Right atrium auricular region (tissue), 2 donors: ENCODE measurements at regions not wholly inside any gene's neighbourhood (a gene's known extent, or its start where the extent isn't known, plus 50 kb on each side); places are given as distances from the start of the nearest gene placed in this dataset.

Experiments used
- DNase-seq: peaks from one replicate; pipeline ENCODE4 v3.0.0-alpha.2; 2019; ENCODE audit warnings: low spot score
- H3K27ac ChIP-seq, 2 donors: fragments of 200-600 bp; sonication (generic); 1 replicate in 1 of 2; 2 replicates in 1 of 2; pipeline ENCODE4 v1.5.1; 2016 to 2019
- H3K27me3 ChIP-seq, 2 donors: fragments of 200-600 bp; sonication (generic); one replicate each; pipeline versions ENCODE4 v1.5.1 to v1.6.0; 2017 to 2019
- H3K36me3 ChIP-seq: fragments of 200-600 bp; sonication (generic); one replicate; pipeline ENCODE4 v1.5.1; 2016
- H3K4me1 ChIP-seq, 2 donors: fragments of 200-600 bp; sonication (generic); one replicate each; pipeline versions ENCODE4 v1.5.1 to v1.6.0; 2017 to 2019
- H3K4me3 ChIP-seq, 2 donors: fragments of 200-600 bp; sonication (generic); 1 replicate in 1 of 2; 2 replicates in 1 of 2; pipeline ENCODE4 v1.5.1; 2017 to 2019; ENCODE audit warnings: mild to moderate bottlenecking in 1 of 2, moderate library complexity in 1 of 2
- H3K9me3 ChIP-seq, 2 donors: fragments of 200-600 bp; sonication (generic); one replicate each; pipeline ENCODE4 v1.5.1; 2019
- TF ChIP-seq, protein P1 (sequence below), 2 donors: fragments of 200-600 bp; sonication (generic); IDR thresholded peaks; one replicate each; pipeline ENCODE4 v1.5.1; 2019; ENCODE audit warnings: antibody characterized with exemption in 2 of 2

DNA sequence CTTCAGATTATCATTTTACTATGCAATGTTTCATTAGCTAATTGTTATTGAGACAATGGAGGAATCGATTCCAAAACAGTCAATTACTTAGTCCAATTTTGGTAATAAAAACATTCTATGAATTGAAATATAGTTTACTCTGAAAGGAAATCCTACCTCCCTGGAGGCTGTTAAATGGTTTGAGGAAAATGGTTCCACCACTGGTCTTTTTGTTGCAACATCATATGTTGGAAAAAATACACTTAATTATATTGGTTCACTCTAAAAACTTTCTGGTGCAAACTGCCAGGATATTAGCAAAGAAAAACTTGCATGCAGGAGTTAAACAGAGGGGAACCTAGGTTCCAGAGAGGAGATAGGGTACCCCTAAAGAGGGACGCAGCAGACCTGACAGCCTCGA, 267.3 kb upstream of the LYZL1 start:
- peaks cover 0 to 5% of the 10 kb centered on the region in 2 donors for H3K9me3 ChIP-seq
- H3K27ac ChIP-seq, result no peak overlapping the region
- no peak overlapping the region for H3K4me3 ChIP-seq
- no peak for DNase-seq
- no peaks in the 10 kb centered on the region for H3K36me3 ChIP-seq
- no peaks in the 10 kb centered on the region for H3K27me3 ChIP-seq
- no peaks in the 10 kb centered on the region for H3K4me1 ChIP-seq
- TF ChIP-seq, protein P1, sequence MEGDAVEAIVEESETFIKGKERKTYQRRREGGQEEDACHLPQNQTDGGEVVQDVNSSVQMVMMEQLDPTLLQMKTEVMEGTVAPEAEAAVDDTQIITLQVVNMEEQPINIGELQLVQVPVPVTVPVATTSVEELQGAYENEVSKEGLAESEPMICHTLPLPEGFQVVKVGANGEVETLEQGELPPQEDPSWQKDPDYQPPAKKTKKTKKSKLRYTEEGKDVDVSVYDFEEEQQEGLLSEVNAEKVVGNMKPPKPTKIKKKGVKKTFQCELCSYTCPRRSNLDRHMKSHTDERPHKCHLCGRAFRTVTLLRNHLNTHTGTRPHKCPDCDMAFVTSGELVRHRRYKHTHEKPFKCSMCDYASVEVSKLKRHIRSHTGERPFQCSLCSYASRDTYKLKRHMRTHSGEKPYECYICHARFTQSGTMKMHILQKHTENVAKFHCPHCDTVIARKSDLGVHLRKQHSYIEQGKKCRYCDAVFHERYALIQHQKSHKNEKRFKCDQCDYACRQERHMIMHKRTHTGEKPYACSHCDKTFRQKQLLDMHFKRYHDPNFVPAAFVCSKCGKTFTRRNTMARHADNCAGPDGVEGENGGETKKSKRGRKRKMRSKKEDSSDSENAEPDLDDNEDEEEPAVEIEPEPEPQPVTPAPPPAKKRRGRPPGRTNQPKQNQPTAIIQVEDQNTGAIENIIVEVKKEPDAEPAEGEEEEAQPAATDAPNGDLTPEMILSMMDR (IDR thresholded peaks at IDR 0.05), result no peak

DNA sequence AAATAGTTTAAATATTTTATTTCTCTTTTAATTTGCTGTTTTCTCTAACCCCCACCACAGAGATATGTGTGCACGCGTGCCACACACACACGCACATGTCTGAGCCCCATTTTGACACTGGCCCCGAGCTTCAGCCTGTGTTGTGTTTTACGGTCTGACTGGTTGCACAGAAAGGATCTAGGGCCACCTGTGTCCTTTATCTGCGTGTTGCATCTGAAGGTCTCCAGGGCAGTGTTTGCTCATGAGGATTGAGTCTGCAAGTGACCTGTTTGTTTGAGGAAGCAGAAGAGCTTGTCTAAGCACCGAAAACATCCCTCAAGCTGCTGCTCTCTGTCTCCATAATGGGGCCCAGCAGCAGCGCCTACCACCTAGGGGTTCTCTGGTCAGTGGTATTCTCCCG, 266.4 kb upstream of the LYZL1 start:
- H3K9me3 ChIP-seq, result peaks cover 0 to under 1% of the 10 kb centered on the region in 2 donors
- TF ChIP-seq, protein P1 (IDR thresholded peaks at IDR 0.05), result no peak
- H3K4me1 ChIP-seq, result no peaks in the 10 kb centered on the region
- no peak for DNase-seq
- H3K4me3 ChIP-seq, result no peak overlapping the region
- no peak overlapping the region for H3K27ac ChIP-seq
- H3K27me3 ChIP-seq, result no peaks in the 10 kb centered on the region
- H3K36me3 ChIP-seq, result no peaks in the 10 kb centered on the region

DNA sequence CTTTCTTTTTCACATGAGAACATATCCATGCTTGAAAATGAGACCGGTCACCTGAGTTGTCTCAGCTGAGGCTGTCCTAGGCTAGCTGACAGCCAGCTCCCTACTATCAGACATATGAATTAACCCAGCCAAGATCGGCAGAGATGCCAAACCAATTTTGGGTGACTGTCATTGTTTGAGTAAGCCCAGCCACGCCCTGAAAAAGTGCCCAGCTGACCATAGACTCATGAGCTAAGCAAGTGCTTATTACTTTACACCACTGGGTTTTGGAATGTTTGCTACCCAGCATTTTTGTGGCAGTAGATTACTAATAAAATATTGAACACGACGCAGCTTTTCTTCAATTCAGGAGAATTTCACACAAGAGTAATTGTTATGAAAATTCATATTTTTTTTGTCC, 265.2 kb upstream of the LYZL1 start:
- Histone ChIP-seq H3K9me3 (no peaks in the 10 kb centered on the region), H3K27me3 (no peaks in the 10 kb centered on the region), H3K4me3 (no peak overlapping the region), H3K27ac (no peak overlapping the region), H3K4me1 (no peaks in the 10 kb centered on the region), H3K36me3 (no peaks in the 10 kb centered on the region)
- TF ChIP-seq, protein P1 (IDR thresholded peaks at IDR 0.05), result no peak
- no peak for DNase-seq

DNA sequence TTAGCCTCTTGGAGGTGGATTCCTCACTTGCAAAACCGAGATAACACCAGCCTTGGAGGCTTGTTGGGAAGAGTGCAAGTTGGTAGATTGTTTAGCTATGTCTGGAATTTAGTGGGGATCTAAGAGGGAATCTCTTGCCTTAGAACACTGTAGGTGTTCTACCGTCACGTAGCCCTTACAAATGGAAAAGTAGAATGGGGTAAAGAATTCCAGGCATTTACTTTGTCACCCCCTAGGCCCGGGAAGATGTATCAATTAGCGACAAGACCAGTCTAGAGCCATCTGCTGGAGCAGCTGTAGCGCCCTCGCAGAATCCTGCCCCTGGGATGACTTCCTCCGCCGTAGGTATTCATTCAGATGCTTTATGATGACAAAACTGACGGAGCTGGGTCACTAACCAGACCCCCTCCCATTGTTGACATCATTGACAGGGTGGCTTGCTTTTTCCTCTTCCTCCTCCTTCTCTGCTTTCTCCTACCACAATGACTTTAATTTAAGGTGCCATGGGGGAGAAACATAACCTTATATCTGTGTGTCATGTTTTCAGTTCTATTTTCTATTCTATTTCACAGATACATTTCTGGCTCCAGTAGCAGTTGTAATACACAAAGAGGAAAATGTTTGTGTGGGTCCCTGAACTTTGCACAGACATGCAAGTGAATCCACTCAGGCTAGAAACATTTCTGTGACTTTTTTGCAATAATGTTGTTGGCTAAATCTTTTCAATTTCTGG, 262.6 kb upstream of the LYZL1 start:
- Histone ChIP-seq H3K36me3 (no peaks in the 10 kb centered on the region), H3K4me1 (no peaks in the 10 kb centered on the region), H3K27me3 (no peaks in the 10 kb centered on the region), H3K9me3 (no peaks in the 10 kb centered on the region), H3K27ac (no peak overlapping the region), H3K4me3 (no peak overlapping the region)
- DNase-seq, result no peak
- TF ChIP-seq, protein P1 (IDR thresholded peaks at IDR 0.05), result no peak

DNA sequence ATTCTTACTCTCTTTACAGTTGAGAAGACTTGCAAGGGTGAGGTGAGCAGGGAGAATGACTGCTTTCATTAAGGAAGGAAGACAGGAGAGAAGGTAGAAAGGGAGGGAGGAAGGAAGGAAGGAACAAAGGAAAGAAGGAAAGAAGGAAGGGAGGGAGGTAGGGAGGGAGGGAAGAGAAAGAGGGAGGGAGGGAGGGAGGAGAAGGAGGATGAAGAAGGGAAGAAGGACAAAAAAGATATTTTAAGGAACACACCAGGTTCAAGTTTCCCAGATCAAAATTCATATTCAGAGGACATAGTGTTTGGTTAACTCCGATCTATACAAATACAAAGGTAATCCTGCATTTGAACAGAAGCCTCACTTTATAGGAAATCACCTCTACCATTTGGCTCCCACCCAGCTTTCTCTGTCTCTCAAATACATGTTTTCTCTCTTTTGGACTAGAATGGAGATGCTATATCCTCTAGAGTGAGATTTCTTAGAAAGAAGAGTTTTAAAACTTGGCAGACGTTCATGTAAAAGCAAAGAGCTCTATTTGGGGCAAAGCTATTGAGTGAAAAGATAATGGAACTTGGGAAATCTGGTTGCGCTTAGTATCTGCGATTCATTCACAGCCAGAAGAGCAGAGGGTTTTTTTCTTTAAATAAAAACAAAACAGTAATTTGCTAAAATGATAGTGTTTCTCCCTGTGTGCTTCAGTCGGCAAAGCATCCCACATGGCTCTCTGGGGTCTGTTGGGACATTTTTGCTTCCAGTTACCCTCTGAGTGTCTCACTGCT, 261.9 kb upstream of the LYZL1 start:
- no peaks in the 10 kb centered on the region for H3K36me3 ChIP-seq
- H3K27me3 ChIP-seq, result no peaks in the 10 kb centered on the region
- no peaks in the 10 kb centered on the region for H3K9me3 ChIP-seq
- no peak overlapping the region for H3K27ac ChIP-seq
- DNase-seq, result no peak
- H3K4me1 ChIP-seq, result no peaks in the 10 kb centered on the region
- TF ChIP-seq, protein P1 (IDR thresholded peaks at IDR 0.05), result no peak
- no peak overlapping the region for H3K4me3 ChIP-seq
